ENCODE measurements at regions not wholly inside any gene's neighbourhood (a gene's known extent, or its start where the extent isn't known, plus 50 kb on each side); places are given as distances from the start of the nearest gene placed in this dataset.

- no peak overlapping the region for H3K9ac ChIP-seq (ENCODE audit: extremely low read depth, low read length, poor library complexity, severe bottlenecking)
- H3K27me3 ChIP-seq (ENCODE audit: control insufficient read depth, insufficient read depth, low read length, poor library complexity, severe bottlenecking) = no peaks in the 10 kb centered on the region
- Mint-ChIP-seq H3K9me3 (no peaks in the 10 kb centered on the region), H3K36me3 (ENCODE audit: low read depth) (no peaks in the 10 kb centered on the region), H3K4me3 (no peak overlapping the region), H3K4me1 (peaks cover 16% of the 10 kb centered on the region), H3K27ac (no peak overlapping the region), H3K27me3 (ENCODE audit: insufficient read depth) (peaks cover 35% of the 10 kb centered on the region)
- no peak overlapping the region for H3K4me3 ChIP-seq (ENCODE audit: low read length)
- no peak overlapping the region for H3K27ac ChIP-seq (ENCODE audit: low read depth, low read length)
- H3K36me3 ChIP-seq (ENCODE audit: control insufficient read depth, insufficient read depth, low read length) = no peaks in the 10 kb centered on the region
- DNase-seq = no peak
- TF ChIP-seq CTCF (conservative IDR thresholded peaks at IDR 0.05) = no peak
- 80% methylated on average over 1 of the region's 1 CpG; no CpG with 5 or more reads in 1 of the 2 experiments for WGBS, 2 experiments (ENCODE audit: insufficient coverage in 1 of 2, insufficient read length in 1 of 2)
- peaks cover 10% of the 10 kb centered on the region for H3K4me1 ChIP-seq (ENCODE audit: control insufficient read depth, insufficient read depth, low read length)
- no peaks in the 10 kb centered on the region for H3K9me3 ChIP-seq (ENCODE audit: control insufficient read depth, low read length)
Observed at GRCh38 chr4:89502581-89502980, 195.0 kb upstream of the GPRIN3 start.

GRCh38 chr4:89497517-89498308, 190.1 kb upstream of the GPRIN3 start:
- no peak for DNase-seq
- WGBS, 2 experiments (ENCODE audit: insufficient coverage in 1 of 2, insufficient read length in 1 of 2) = 94 to 95% methylated on average over 2 to 4 of the region's 4 CpGs

GRCh38 chr4:89496851-89497250, 189.3 kb upstream of the GPRIN3 start:
- Histone ChIP-seq H3K9me3 (ENCODE audit: control insufficient read depth, low read length) (no peaks in the 10 kb centered on the region), H3K27ac (ENCODE audit: low read depth, low read length) (no peak overlapping the region), H3K4me3 (ENCODE audit: low read length) (no peak overlapping the region), H3K27me3 (ENCODE audit: control insufficient read depth, insufficient read depth, low read length, poor library complexity, severe bottlenecking) (no peaks in the 10 kb centered on the region), H3K36me3 (ENCODE audit: control insufficient read depth, insufficient read depth, low read length) (no peaks in the 10 kb centered on the region), H3K4me1 (ENCODE audit: control insufficient read depth, insufficient read depth, low read length) (no peaks in the 10 kb centered on the region), H3K9ac (ENCODE audit: extremely low read depth, low read length, poor library complexity, severe bottlenecking) (no peak overlapping the region)
- H3K4me3 Mint-ChIP-seq = no peak overlapping the region
- DNase-seq = no peak
- TF ChIP-seq CTCF (conservative IDR thresholded peaks at IDR 0.05) = no peak
- H3K27ac Mint-ChIP-seq = no peak overlapping the region
- peaks cover 18% of the 10 kb centered on the region for H3K27me3 Mint-ChIP-seq (ENCODE audit: insufficient read depth)
- peaks cover 4% of the 10 kb centered on the region for H3K4me1 Mint-ChIP-seq
- H3K9me3 Mint-ChIP-seq = no peaks in the 10 kb centered on the region
- 80 to 100% methylated on average over 1 of the region's 1 CpG for WGBS, 2 experiments (ENCODE audit: insufficient coverage in 1 of 2, insufficient read length in 1 of 2)
- no peaks in the 10 kb centered on the region for H3K36me3 Mint-ChIP-seq (ENCODE audit: low read depth)

More at GRCh38 chr4:89497517-89498308, 190.1 kb upstream of the GPRIN3 start:
- no peak for TF ChIP-seq CTCF (conservative IDR thresholded peaks at IDR 0.05)
- Mint-ChIP-seq H3K36me3 (ENCODE audit: low read depth) (no peaks in the 10 kb centered on the region), H3K27me3 (ENCODE audit: insufficient read depth) (peaks cover 14% of the 10 kb centered on the region), H3K27ac (no peak overlapping the region), H3K4me1 (no peaks in the 10 kb centered on the region), H3K4me3 (no peak overlapping the region), H3K9me3 (no peaks in the 10 kb centered on the region)
- Histone ChIP-seq H3K9ac (ENCODE audit: extremely low read depth, low read length, poor library complexity, severe bottlenecking) (no peak overlapping the region), H3K9me3 (ENCODE audit: control insufficient read depth, low read length) (no peaks in the 10 kb centered on the region), H3K36me3 (ENCODE audit: control insufficient read depth, insufficient read depth, low read length) (no peaks in the 10 kb centered on the region), H3K4me3 (ENCODE audit: low read length) (no peak overlapping the region), H3K27me3 (ENCODE audit: control insufficient read depth, insufficient read depth, low read length, poor library complexity, severe bottlenecking) (no peaks in the 10 kb centered on the region), H3K4me1 (ENCODE audit: control insufficient read depth, insufficient read depth, low read length) (no peaks in the 10 kb centered on the region), H3K27ac (ENCODE audit: low read depth, low read length) (no peak overlapping the region)
